NT2/D1 (cell line): ENCODE measurements at regions not wholly inside any gene's neighbourhood (a gene's known extent, or its start where the extent isn't known, plus 50 kb on each side); places are given as distances from the start of the nearest gene placed in this dataset.

ENCODE experiments used
- DNase-seq: peaks from one replicate; pipeline ENCODE4 v3.0.0-alpha.2; 2011; ENCODE audit warnings: low read depth, low spot score
- H3K27me3 ChIP-seq: 2 replicates; pipeline ENCODE4 v1.6.0; 2011; ENCODE audit warnings: mild to moderate bottlenecking; ENCODE audit not compliant: insufficient read length, insufficient read depth
- H3K36me3 ChIP-seq: 2 replicates; pipeline ENCODE4 v1.6.1; 2011; ENCODE audit warnings: mild to moderate bottlenecking, low read length, mixed read lengths; ENCODE audit not compliant: insufficient read depth, insufficient read length
- H3K4me1 ChIP-seq: 2 replicates; pipeline ENCODE4 v1.5.1; 2011; ENCODE audit not compliant: insufficient read depth, insufficient read length
- H3K4me3 ChIP-seq: 2 replicates; pipeline ENCODE4 v1.5.1; 2011; ENCODE audit warnings: low read depth; ENCODE audit not compliant: insufficient read length
- H3K9ac ChIP-seq: 2 replicates; pipeline ENCODE4 v1.6.0; 2011; ENCODE audit warnings: low read depth; ENCODE audit not compliant: insufficient read length
- H3K9me3 ChIP-seq: 2 replicates; pipeline ENCODE4 v1.5.1; 2011; ENCODE audit warnings: mild to moderate bottlenecking, low read length; ENCODE audit not compliant: insufficient read depth
- SUZ12 ChIP-seq: IDR thresholded peaks from 2 replicates; pipeline ENCODE4 v1.6.1; 2011; ENCODE audit not compliant: insufficient read length, insufficient read depth; ENCODE audit errors: extremely low read depth
- YY1 ChIP-seq: IDR thresholded peaks from 2 replicates; pipeline ENCODE4 v1.6.1; 2011; ENCODE audit not compliant: insufficient read length, insufficient read depth
- ZNF274 ChIP-seq: IDR thresholded peaks from 2 replicates; pipeline ENCODE4 v1.6.1; 2011; ENCODE audit warnings: mild to moderate bottlenecking, low read depth, low read length

DNA sequence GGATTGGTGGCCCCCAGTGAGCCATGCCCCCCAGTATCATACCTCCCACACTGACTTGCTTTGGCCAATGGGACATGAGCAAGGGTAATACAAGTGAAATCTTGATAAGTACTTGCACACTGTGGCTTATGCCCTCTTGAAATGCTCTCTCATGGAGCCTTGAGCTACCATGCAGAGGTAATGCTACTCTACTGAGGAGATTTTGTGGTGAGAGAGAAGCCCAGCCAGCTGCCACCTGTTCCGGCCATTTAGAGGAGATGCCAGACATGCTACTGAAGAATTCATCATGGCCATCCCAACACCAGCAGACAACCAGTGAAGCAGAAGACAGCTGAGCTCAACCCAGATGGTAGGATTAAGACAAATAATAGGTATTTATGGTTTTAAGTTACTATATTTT is 299.5 kb downstream of the MEF2C start:
- H3K27me3 ChIP-seq = no peaks in the 10 kb centered on the region
- no peak for DNase-seq
- H3K4me1 ChIP-seq = no peaks in the 10 kb centered on the region
- no peaks in the 10 kb centered on the region for H3K36me3 ChIP-seq
- TF ChIP-seq ZNF274 (no peak), YY1 (no peak), SUZ12 (no peak)
- H3K9me3 ChIP-seq = no peaks in the 10 kb centered on the region
- H3K9ac ChIP-seq = no peak overlapping the region
- H3K4me3 ChIP-seq = no peak overlapping the region

DNA sequence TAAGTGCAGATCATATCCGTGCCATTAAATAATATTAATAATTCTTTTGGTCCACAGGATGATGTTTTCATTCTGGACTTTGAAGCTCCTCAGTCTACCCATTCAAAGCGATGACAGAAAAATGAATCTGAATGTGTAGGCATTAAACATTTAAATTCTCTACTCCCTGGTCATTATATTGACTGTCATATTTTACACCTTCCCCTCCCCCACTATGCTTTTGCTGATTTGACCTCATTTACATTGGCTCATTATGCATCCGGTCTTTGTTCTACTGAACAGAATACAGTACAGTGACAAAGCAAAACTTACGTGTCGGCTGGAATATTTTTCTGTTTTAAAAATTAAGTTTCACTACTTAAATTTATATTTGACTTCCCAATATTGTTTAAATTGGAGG is 289.7 kb upstream of the TMEM161B start:
- Histone ChIP-seq H3K4me3 (no peak overlapping the region), H3K9me3 (no peaks in the 10 kb centered on the region), H3K9ac (no peak overlapping the region), H3K27me3 (no peaks in the 10 kb centered on the region), H3K4me1 (no peaks in the 10 kb centered on the region), H3K36me3 (no peaks in the 10 kb centered on the region)
- no peak for DNase-seq
- no peak for TF ChIP-seq SUZ12
- no peak for TF ChIP-seq ZNF274
- no peak for TF ChIP-seq YY1

DNA sequence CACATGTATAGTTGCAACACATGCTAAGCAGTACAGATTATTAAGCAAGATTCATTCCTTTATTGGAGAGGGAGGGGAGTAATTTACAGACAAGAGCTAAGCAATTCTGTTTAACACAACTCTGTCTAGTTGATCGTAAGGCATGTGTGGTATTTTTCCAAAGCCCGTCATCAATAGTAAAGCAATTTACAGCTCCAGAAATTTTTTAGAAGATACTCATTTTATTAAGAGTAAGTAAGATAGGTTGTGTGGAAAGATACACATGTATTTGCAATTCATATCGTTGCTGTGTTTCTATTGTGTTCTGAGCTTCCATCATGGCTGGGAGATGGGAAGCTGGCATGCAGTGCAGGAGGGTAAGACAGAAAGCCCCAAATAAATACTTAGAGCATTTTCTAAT is 289.2 kb upstream of the TMEM161B start:
- H3K9ac ChIP-seq = no peak overlapping the region
- no peaks in the 10 kb centered on the region for H3K9me3 ChIP-seq
- DNase-seq = no peak
- TF ChIP-seq ZNF274 (no peak), SUZ12 (no peak), YY1 (no peak)
- H3K4me1 ChIP-seq = no peaks in the 10 kb centered on the region
- H3K36me3 ChIP-seq = no peaks in the 10 kb centered on the region
- no peak overlapping the region for H3K4me3 ChIP-seq
- no peaks in the 10 kb centered on the region for H3K27me3 ChIP-seq

DNA sequence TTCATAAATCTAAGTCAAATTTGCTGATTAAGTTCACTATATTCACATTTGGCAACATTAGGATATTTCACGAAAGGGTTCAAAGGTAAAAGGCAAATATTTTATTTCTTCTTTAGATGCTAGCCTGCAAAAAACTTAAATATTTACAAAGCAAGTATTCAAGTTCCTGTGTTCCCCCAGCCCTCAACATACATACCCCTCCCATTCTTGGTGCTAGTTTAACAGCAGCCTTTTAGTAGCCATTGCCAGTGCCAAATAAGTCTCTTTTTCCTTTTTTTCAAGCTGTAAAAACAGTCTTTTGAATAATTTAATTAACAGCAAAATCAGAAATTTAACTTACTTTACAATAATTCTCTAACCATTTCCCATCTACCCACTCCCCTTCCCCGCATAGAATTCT is 288.5 kb upstream of the TMEM161B start:
- no peak overlapping the region for H3K4me3 ChIP-seq

DNA sequence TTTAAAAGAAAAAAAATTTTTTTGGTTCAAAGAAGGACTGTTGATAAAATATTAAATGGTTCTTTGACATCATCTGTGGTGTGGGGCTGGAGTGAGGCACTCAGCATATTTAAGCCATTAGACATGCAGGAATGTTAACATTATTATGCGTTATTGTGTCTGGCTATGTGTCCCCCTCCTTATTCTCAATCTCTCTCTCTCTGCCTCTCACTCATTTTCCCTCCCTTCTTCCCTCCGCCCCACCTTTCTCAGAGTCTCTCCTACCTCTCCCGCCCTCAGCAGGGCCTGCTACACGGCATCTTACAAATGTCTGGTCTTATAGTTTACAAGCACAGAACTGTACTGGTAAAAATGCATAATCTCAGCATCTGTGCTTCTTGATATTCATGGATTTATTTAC is 287.8 kb upstream of the TMEM161B start:
- Histone ChIP-seq H3K27me3 (no peaks in the 10 kb centered on the region), H3K36me3 (no peaks in the 10 kb centered on the region), H3K4me3 (no peak overlapping the region), H3K9ac (no peak overlapping the region), H3K4me1 (no peaks in the 10 kb centered on the region), H3K9me3 (no peaks in the 10 kb centered on the region)
- TF ChIP-seq SUZ12 (no peak), ZNF274 (no peak), YY1 (no peak)
- no peak for DNase-seq

More for the DNA sequence above, 288.5 kb upstream of the TMEM161B start:
- TF ChIP-seq YY1 (no peak), ZNF274 (no peak), SUZ12 (no peak)
- no peak for DNase-seq
- no peaks in the 10 kb centered on the region for H3K4me1 ChIP-seq
- no peaks in the 10 kb centered on the region for H3K27me3 ChIP-seq
- no peaks in the 10 kb centered on the region for H3K36me3 ChIP-seq
- H3K9ac ChIP-seq = no peak overlapping the region
- no peaks in the 10 kb centered on the region for H3K9me3 ChIP-seq

DNA sequence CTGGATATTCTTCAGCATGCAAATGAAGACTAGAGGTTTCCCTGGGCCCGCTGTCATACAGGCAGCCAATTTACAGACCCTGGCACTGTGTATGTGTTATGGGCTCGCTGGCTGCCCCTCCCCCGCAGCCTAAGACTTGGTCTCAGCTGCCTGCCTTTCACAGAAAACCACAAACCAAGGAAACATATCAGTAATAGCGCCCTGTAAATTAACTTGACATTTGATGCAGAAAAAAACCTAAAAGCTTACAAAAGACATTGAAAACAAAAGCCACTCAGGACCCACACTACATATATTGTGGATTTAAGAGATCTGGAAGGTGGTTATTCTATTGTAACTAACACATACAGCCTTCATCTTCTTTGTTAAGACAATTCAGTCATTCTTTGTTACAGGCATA is 287.0 kb upstream of the TMEM161B start:
- no peaks in the 10 kb centered on the region for H3K9me3 ChIP-seq
- DNase-seq = peak; percentile 11
- H3K4me1 ChIP-seq = no peaks in the 10 kb centered on the region
- H3K9ac ChIP-seq = no peak overlapping the region
- no peaks in the 10 kb centered on the region for H3K27me3 ChIP-seq
- no peaks in the 10 kb centered on the region for H3K36me3 ChIP-seq
- TF ChIP-seq YY1 = no peak
- no peak for TF ChIP-seq ZNF274
- TF ChIP-seq SUZ12 = no peak
- H3K4me3 ChIP-seq = no peak overlapping the region

DNA sequence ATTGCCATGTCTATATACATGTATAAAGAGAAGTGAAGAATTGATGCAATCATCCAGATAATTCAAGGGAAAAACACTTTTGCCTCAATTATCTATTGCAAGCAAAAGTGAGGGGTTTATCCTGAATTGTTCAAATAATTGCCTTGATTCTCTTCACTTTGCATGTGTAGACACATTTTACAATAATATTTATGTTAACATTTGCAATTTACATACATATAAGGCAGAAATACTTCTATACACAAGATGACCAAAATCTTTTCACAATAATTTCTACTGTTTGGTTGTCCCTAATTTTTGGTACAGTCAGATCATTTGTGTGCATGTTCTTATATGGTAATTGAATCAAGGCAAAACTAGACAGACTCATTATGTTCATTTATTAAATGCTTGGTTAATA is 285.3 kb upstream of the TMEM161B start:
- no peaks in the 10 kb centered on the region for H3K9me3 ChIP-seq
- no peaks in the 10 kb centered on the region for H3K4me1 ChIP-seq
- no peak overlapping the region for H3K9ac ChIP-seq
- DNase-seq = no peak
- H3K36me3 ChIP-seq = no peaks in the 10 kb centered on the region
- TF ChIP-seq SUZ12 (no peak), ZNF274 (no peak)
- H3K27me3 ChIP-seq = no peaks in the 10 kb centered on the region
- no peak overlapping the region for H3K4me3 ChIP-seq

DNA sequence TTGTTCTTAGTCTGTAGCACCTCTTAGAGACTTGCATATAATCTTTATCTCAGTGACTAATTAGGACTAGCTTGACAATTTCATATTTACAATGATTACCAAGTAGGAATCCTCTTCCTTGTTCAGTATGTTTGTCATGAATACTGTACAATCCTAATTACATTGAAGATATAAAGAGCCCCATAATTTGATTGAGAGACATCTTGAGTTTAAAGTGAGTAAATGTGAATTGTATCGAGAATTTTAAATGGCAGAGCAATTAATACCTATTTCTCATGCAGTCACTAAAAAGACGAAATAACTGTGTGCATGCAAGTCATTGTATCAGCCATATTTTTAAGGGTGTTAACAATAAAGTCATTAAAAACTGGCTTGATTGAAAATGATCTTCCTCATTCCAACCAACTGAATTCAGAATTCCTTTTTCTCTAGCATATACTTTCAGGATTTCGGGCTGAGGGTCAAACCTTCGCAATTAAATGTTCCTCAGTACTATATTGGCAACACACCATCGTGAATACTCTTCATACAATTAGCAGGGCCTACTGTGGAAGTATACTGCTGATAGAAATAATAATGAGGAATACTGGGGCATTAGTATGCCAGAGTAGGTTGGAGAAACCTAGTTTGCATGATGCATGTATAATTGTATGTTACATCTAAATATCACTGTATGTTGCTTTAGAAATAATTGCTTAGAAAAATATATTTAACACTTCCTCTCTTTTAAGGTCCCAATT is 284.7 kb upstream of the TMEM161B start:
- Histone ChIP-seq H3K9ac (no peak overlapping the region), H3K27me3 (no peaks in the 10 kb centered on the region), H3K4me3 (no peak overlapping the region), H3K4me1 (no peaks in the 10 kb centered on the region), H3K9me3 (no peaks in the 10 kb centered on the region), H3K36me3 (no peaks in the 10 kb centered on the region)
- TF ChIP-seq ZNF274 (no peak), YY1 (no peak), SUZ12 (no peak)
- no peak for DNase-seq
